Fibroblast of the aortic adventitia (primary cell): ENCODE measurements at regions not wholly inside any gene's neighbourhood (a gene's known extent, or its start where the extent isn't known, plus 50 kb on each side); places are given as distances from the start of the nearest gene placed in this dataset.

Source experiments
- DNase-seq: peaks from one replicate; pipeline ENCODE4 v3.0.0-alpha.2; 2010; ENCODE audit warnings: low read depth
- H3K4me3 ChIP-seq: 2 replicates; pipeline ENCODE4 v1.5.1; 2011; ENCODE audit warnings: low read depth, mild to moderate bottlenecking, control low read depth, low read length, moderate library complexity
- TF ChIP-seq, protein P1 (sequence below): IDR thresholded peaks from 2 replicates; pipeline ENCODE4 v1.5.1; 2011; ENCODE audit warnings: mild to moderate bottlenecking, low read length, control low read depth, inconsistent platforms; ENCODE audit not compliant: insufficient read depth

DNA sequence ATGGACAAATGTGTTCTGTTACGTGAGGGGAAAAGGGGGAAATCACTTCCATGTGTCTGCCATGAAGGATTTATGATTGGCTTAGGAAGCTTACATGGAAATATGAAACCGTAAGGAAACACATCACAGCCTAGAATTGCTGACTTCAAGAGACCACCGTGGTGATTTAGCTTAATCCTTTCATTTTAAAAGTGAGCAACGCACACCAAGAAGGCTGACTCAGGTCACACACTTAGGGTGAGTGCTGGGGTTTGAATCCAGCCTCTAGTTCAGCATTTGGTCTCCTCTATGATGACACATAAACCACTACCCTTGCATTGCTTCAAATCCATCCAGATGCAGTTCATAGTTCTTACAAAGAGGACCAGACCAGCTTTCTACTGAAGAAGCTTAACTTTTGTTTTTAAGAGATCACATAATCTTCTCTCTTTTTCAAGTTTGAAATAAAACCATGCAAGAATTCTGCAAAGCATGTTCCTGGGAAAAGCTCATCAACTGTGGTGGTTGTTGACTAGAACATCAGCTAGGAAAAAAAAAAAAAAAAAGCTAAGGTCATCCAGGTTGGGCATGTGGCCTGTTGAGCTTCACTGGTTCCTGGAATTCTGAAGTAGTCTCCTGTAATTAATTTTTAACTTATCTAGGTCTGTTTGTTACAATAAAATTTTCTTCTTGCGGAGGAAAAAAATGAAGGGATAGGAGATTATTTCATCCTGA is 60.2 kb upstream of the KL start:
- TF ChIP-seq, protein P1, sequence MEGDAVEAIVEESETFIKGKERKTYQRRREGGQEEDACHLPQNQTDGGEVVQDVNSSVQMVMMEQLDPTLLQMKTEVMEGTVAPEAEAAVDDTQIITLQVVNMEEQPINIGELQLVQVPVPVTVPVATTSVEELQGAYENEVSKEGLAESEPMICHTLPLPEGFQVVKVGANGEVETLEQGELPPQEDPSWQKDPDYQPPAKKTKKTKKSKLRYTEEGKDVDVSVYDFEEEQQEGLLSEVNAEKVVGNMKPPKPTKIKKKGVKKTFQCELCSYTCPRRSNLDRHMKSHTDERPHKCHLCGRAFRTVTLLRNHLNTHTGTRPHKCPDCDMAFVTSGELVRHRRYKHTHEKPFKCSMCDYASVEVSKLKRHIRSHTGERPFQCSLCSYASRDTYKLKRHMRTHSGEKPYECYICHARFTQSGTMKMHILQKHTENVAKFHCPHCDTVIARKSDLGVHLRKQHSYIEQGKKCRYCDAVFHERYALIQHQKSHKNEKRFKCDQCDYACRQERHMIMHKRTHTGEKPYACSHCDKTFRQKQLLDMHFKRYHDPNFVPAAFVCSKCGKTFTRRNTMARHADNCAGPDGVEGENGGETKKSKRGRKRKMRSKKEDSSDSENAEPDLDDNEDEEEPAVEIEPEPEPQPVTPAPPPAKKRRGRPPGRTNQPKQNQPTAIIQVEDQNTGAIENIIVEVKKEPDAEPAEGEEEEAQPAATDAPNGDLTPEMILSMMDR: no peak
- DNase-seq: no peak
- H3K4me3 ChIP-seq: no peak overlapping the region

DNA sequence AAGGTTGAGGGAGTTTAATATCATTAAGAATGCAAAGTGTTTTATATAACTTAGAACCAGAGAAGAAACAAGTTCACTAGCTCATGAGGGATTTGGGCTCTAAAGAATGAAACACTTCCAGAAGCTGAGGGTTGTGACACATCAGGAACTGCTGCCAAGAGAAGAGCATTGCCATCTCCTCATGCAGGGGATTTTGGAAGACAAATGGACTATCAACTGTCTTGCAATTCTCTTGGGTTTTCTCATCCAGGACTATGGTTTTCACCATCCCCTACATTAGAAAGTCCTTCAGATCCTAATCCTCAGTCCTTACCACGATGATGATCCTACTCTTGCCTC is 59.7 kb upstream of the KL start:
- no peak for DNase-seq
- TF ChIP-seq, protein P1: no peak
- H3K4me3 ChIP-seq: no peak overlapping the region

DNA sequence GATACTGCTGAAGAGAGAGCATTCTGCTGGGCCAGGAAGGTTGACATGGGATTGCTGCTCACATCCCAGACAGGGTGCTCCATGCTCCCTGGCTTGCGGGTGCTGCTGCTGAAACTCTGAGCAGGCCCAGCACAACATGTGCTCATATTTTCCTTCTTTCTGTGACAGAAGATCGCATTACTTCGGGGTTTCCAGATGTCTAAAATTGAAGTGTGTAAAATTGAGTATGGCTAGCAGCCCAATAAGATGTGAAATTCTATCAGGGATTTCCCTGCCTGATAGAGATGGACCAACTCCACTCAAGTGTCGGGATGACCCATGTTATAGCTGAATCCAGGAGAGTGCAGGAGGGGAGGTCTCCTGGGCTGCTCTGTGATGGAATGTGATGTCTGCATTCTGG is 55.6 kb upstream of the KL start:
- no peak overlapping the region for H3K4me3 ChIP-seq
- TF ChIP-seq, protein P1: no peak
- DNase-seq: no peak

DNA sequence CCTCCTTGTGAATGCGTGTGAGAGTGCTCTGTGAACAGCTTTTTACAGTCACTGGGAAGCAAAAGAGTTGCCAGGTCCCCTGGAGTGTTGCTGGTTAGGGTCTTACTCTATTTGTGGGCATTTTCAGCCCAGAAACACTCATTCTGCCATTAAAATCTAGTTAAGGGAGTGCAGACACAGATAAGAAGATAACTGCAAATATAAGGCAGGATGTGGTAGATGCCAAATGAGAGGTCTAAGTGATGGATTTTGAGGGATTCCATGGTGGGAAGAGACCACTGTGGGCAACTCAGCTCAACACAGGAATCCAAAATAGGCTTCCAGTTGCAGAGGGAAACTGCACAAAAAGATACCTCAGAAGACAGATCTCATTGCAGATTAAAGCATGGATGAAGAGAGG is 54.5 kb upstream of the KL start:
- DNase-seq: no peak
- no peak overlapping the region for H3K4me3 ChIP-seq
- TF ChIP-seq, protein P1: no peak

- H3K4me3 ChIP-seq: no peak overlapping the region
- TF ChIP-seq, protein P1: no peak
- no peak for DNase-seq
Measured at GRCh38 chr13:32962342-32962741, 53.9 kb upstream of the KL start.

GRCh38 chr13:32964987-32965386 is 51.2 kb upstream of the KL start:
- no peak for DNase-seq
- no peak overlapping the region for H3K4me3 ChIP-seq
- TF ChIP-seq, protein P1: no peak
